DOHH2 (cell line): ENCODE measurements at regions not wholly inside any gene's neighbourhood (a gene's known extent, or its start where the extent isn't known, plus 50 kb on each side); places are given as distances from the start of the nearest gene placed in this dataset.

Experiments used
- H3F3A ChIP-seq: fragments of 200-600 bp; sonication (generic), shearing (Covaris generic); 2 replicates; pipeline ENCODE4 v1.6.0; 2016; ENCODE audit warnings: antibody characterized with exemption, mild to moderate bottlenecking; ENCODE audit not compliant: control insufficient read depth, insufficient read depth
- H3K27ac ChIP-seq: fragments of 200-600 bp; sonication (generic); 2 replicates; pipeline ENCODE4 v1.5.1; 2014; ENCODE audit warnings: low read depth, mild to moderate bottlenecking, low read length, moderate library complexity
- H3K27me3 ChIP-seq: fragments of 200-600 bp; sonication (generic); 2 replicates; pipeline ENCODE4 v1.6.1; 2014; ENCODE audit warnings: mild to moderate bottlenecking, low read length, mixed read lengths; ENCODE audit not compliant: control insufficient read depth
- H3K36me3 ChIP-seq: fragments of 200-600 bp; sonication (generic); 2 replicates; pipeline ENCODE4 v1.6.1; 2014; ENCODE audit warnings: mild to moderate bottlenecking, low read length, moderate library complexity, mixed read lengths; ENCODE audit not compliant: control insufficient read depth
- H3K4me1 ChIP-seq: fragments of 200-600 bp; sonication (generic); 2 replicates; pipeline ENCODE4 v1.6.1; 2014; ENCODE audit warnings: mild to moderate bottlenecking, low read length, mixed read lengths; ENCODE audit not compliant: control insufficient read depth
- H3K4me2 ChIP-seq: fragments of 200-600 bp; sonication (generic); 2 replicates; pipeline ENCODE4 v1.6.0; 2014; ENCODE audit warnings: mild to moderate bottlenecking, low read length, moderate library complexity
- H3K4me3 ChIP-seq: fragments of 200-600 bp; sonication (generic); 2 replicates; pipeline ENCODE4 v1.5.1; 2014; ENCODE audit warnings: mild to moderate bottlenecking, low read length, mixed read lengths
- H3K79me2 ChIP-seq: fragments of 200-600 bp; sonication (generic); 2 replicates; pipeline ENCODE4 v1.6.1; 2014; ENCODE audit warnings: mild to moderate bottlenecking, low read length, mixed read lengths; ENCODE audit not compliant: control insufficient read depth
- H3K9me2 ChIP-seq: fragments of 200-600 bp; sonication (generic); replicated peaks from 2 replicates; pipeline ENCODE4 v1.6.1; 2014; ENCODE audit warnings: mild to moderate bottlenecking, low read length, mixed read lengths; ENCODE audit not compliant: control insufficient read depth
- H3K9me3 ChIP-seq: fragments of 200-600 bp; sonication (generic); 2 replicates; pipeline ENCODE4 v1.6.1; 2014; ENCODE audit warnings: antibody characterized with exemption, low read length, mixed read lengths; ENCODE audit not compliant: control insufficient read depth, insufficient read depth
- H4K20me1 ChIP-seq: fragments of 200-600 bp; sonication (generic); 2 replicates; pipeline ENCODE4 v1.6.0; 2014; ENCODE audit warnings: low read depth, mild to moderate bottlenecking, antibody characterized with exemption, low read length, moderate library complexity; ENCODE audit not compliant: control insufficient read depth, insufficient read depth
- CTCF ChIP-seq: fragments of 200-600 bp; sonication (generic); IDR thresholded peaks from one replicate; pipeline ENCODE4 v1.5.1; 2014; ENCODE audit warnings: antibody characterized with exemption, mild to moderate bottlenecking, low read depth, low read length; ENCODE audit not compliant: poor library complexity, severe bottlenecking
- EZH2phosphoT487 ChIP-seq: fragments of 200-600 bp; sonication (generic); IDR thresholded peaks from 2 replicates; pipeline ENCODE4 v1.6.1; 2017; ENCODE audit warnings: borderline replicate concordance, mild to moderate bottlenecking, antibody characterized with exemption, low read length, moderate library complexity, mixed read lengths

GRCh38 chr5:155960177-155960576 lies 366.8 kb upstream of the SGCD start:
- Histone ChIP-seq H3K9me2 (no peaks in the 10 kb centered on the region), H4K20me1 (no peaks in the 10 kb centered on the region), H3K27me3 (no peaks in the 10 kb centered on the region), H3K4me2 (no peak overlapping the region), H3K9me3 (no peaks in the 10 kb centered on the region), H3K79me2 (no peaks in the 10 kb centered on the region), H3K36me3 (no peaks in the 10 kb centered on the region), H3K4me3 (no peak overlapping the region), H3K4me1 (no peaks in the 10 kb centered on the region), H3K27ac (no peak overlapping the region), H3F3A (no peaks in the 10 kb centered on the region)
- no peak for TF ChIP-seq CTCF
- no peak for TF ChIP-seq EZH2phosphoT487

GRCh38 chr5:155969537-155969936 lies 357.4 kb upstream of the SGCD start:
- no peaks in the 10 kb centered on the region for H3F3A ChIP-seq
- no peak overlapping the region for H3K4me3 ChIP-seq
- no peaks in the 10 kb centered on the region for H3K9me2 ChIP-seq
- no peaks in the 10 kb centered on the region for H3K79me2 ChIP-seq
- TF ChIP-seq EZH2phosphoT487: no peak
- no peak for TF ChIP-seq CTCF
- H3K4me2 ChIP-seq: no peak overlapping the region
- H3K4me1 ChIP-seq: no peaks in the 10 kb centered on the region
- no peak overlapping the region for H3K27ac ChIP-seq
- H4K20me1 ChIP-seq: no peaks in the 10 kb centered on the region
- no peaks in the 10 kb centered on the region for H3K27me3 ChIP-seq
- no peaks in the 10 kb centered on the region; the same call in 1 of the 2 replicates for H3K9me3 ChIP-seq
- no peaks in the 10 kb centered on the region for H3K36me3 ChIP-seq

DNA sequence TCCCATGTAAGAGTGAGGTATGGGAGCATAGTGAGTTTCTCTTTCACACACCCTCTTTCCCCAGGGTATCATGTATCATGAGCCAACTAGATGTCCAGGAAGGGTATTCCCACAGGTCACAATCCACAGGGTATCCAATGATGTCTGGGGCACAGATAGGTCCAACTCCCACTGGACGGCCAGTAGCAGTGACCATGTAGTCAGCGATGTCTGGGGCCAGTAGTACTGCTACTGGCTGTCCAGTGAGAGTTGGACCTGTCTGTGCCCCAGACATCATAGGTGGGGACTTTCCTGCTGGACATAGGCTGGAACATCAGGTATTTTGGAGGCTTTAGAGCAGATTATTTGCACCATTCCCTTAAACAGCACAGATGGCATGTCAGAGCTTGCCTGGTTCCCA lies 352.6 kb upstream of the SGCD start:
- Histone ChIP-seq H3K27ac (no peak overlapping the region), H3K36me3 (no peaks in the 10 kb centered on the region), H3K4me3 (no peak overlapping the region), H3K9me3 (no peaks in the 10 kb centered on the region), H3K27me3 (no peaks in the 10 kb centered on the region), H3K9me2 (no peaks in the 10 kb centered on the region), H3K4me1 (no peaks in the 10 kb centered on the region), H3K79me2 (no peaks in the 10 kb centered on the region), H3F3A (no peaks in the 10 kb centered on the region), H3K4me2 (no peak overlapping the region), H4K20me1 (no peaks in the 10 kb centered on the region)
- no peak for TF ChIP-seq CTCF
- TF ChIP-seq EZH2phosphoT487: no peak

GRCh38 chr5:155978850-155979249 lies 348.1 kb upstream of the SGCD start:
- no peaks in the 10 kb centered on the region for H4K20me1 ChIP-seq
- no peaks in the 10 kb centered on the region for H3K27me3 ChIP-seq
- no peaks in the 10 kb centered on the region for H3K9me3 ChIP-seq
- H3K4me1 ChIP-seq: no peaks in the 10 kb centered on the region
- H3K36me3 ChIP-seq: no peaks in the 10 kb centered on the region
- no peak overlapping the region for H3K4me3 ChIP-seq
- no peaks in the 10 kb centered on the region for H3K9me2 ChIP-seq
- H3K27ac ChIP-seq: no peak overlapping the region
- no peaks in the 10 kb centered on the region for H3F3A ChIP-seq
- H3K4me2 ChIP-seq: no peak overlapping the region
- no peak for TF ChIP-seq EZH2phosphoT487
- no peak for TF ChIP-seq CTCF
- no peaks in the 10 kb centered on the region for H3K79me2 ChIP-seq
